NCI-H82 treated with DMSO at 0.1 percent for 48 hours (cell line): ENCODE measurements at regions not wholly inside any gene's neighbourhood (a gene's known extent, or its start where the extent isn't known, plus 50 kb on each side); places are given as distances from the start of the nearest gene placed in this dataset.

Experiments used
- DNase-seq: peaks from one replicate; lab custom pipeline; 2025; ENCODE audit not compliant: unreplicated experiment; lab: John Stamatoyannopoulos, UW

DNA sequence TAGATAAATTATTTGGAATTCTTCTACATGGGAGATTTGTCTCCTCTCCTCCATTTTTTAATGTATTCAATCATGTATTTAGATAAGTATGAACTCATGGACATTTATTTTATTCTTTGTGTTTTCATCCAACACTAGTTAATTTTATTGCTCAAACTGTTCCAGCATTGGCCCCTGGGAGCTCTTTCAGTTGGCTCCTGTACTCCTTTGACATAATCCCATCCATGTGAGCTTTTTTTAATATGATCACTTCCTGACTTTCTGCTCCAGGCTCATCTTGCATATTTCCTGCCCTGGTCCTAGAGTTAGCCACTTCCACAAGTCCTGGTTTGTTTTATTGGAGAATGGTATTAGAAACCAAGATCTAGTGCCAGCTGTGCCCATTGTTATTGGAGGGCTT lies 419.0 kb upstream of the CDH11 start:
- DNase-seq: no peak

DNA sequence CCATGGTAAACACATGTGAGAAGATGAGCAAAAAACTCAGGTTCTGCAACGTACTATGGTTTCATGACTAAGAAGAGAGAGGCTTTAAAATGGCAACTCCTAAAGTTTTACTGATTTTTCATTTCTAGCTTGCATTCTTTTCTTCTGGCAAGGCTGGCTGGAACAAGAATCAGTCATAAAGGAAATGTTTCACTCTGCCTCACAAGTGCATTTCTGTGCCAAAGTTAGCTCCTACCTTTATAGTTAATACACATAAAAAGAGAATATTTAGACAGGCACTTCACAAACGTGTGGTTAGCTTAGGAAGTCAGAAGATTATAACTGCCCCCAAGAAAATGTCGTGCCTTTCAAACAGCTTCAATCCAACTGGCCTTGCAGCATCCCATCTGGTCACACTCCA lies 417.1 kb upstream of the CDH11 start:
- no peak for DNase-seq

- no peak for DNase-seq
Observed at GRCh38 chr16:65537336-65537735, 415.5 kb upstream of the CDH11 start.

DNA sequence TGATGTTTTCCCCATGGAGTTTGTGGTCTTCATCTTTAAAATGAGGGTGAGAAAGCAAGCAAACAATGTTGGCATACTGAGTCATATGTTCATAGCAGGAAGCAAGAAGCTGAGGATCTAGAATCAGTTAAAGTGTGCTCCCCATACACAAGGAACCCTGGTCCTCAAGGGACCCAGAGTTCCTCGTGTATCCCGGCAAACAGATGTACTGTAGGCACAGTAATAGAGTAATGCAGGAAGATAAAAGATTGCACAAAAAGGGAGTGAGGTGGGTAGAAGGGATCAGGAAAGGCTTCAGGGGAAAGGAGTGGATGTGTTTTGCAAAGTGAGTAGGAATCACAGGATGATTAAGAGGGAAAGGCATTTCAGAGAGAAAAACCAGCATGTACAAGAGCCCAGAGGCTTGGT lies 412.3 kb upstream of the CDH11 start:
- DNase-seq: no peak

DNA sequence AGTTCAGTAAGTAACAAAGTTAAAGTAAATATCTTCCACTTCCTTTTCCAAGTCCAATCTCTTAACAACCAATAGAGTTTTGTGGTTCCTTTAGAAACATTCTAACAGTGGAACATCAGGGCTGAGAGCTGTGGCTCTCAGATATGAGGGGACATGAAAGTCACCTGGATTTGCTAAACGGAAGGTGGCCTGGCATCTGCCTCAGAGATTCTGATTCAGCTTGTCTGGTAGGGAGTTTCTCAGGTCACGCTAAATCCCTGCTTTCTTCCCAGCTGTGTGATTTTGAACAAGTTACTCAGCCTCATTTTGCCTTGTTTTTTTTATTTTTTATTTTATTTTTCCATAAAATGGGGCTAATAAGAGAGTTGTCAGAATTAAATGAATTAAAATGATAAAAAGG lies 411.0 kb upstream of the CDH11 start:
- DNase-seq: no peak

- no peak for DNase-seq
Observed at GRCh38 chr16:65532258-65532657, 410.4 kb upstream of the CDH11 start.

DNA sequence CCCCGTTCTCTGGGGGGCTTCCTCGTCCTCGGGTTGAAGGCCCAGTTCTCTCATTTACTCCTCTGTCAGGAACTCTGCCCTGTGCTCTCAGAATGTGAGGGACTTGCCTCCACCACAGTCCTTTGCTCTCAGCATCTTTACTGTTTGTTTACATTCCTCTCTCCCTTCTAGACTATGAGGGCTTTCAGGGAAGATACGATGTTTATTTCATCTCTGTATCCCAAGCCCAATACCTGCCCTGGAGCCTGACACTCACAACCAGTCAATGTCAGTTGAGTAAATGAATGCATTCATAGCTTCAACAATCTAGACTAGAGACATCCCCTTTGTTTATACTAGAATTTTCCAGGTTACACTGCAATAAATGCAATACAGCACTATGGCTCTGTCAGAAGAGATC lies 409.6 kb upstream of the CDH11 start:
- no peak for DNase-seq

GRCh38 chr16:65525707-65526106 lies 403.8 kb upstream of the CDH11 start:
- DNase-seq: no peak

- no peak for DNase-seq
Observed at GRCh38 chr16:65524997-65525396, 403.1 kb upstream of the CDH11 start.

DNA sequence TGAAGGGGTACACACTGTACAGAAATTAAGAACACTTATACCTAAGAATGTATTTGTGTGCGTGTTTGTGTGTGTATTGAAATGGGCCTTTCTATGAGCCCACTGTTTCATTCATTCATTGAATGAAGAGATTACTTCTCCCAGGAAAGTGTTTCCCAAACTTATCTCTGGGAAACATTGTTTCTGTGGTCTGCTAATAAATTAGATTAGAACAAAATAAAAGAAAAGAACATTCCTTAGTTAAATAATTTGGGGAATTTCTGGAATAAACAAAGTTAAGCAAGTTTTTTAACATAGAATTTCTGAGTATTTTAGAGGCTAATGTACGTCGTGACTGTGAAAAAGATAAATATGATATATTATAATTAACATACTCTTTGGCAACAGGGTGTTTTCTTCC lies 402.4 kb upstream of the CDH11 start:
- no peak for DNase-seq

- no peak for DNase-seq
Observed at GRCh38 chr16:65523283-65523944, 401.6 kb upstream of the CDH11 start.

DNA sequence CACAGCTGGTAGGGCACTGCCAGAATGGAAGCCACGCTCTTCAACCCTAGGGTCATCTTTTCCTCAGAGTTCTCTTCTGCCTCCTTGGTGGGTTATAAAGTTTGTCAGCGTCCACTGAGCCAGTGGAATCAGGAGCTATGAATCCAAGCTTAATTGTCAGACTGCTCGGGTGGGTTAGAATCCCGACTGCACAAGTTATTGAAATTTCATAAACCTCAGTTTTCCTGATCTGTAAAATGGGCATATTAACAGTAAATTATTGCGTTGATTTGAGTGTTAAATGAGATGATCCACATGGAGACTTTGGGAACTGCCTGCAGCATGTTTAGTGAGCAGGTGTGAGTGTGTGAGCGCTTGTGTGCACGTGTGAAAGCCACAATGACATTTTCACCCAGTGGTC lies 400.5 kb upstream of the CDH11 start:
- DNase-seq: no peak

DNA sequence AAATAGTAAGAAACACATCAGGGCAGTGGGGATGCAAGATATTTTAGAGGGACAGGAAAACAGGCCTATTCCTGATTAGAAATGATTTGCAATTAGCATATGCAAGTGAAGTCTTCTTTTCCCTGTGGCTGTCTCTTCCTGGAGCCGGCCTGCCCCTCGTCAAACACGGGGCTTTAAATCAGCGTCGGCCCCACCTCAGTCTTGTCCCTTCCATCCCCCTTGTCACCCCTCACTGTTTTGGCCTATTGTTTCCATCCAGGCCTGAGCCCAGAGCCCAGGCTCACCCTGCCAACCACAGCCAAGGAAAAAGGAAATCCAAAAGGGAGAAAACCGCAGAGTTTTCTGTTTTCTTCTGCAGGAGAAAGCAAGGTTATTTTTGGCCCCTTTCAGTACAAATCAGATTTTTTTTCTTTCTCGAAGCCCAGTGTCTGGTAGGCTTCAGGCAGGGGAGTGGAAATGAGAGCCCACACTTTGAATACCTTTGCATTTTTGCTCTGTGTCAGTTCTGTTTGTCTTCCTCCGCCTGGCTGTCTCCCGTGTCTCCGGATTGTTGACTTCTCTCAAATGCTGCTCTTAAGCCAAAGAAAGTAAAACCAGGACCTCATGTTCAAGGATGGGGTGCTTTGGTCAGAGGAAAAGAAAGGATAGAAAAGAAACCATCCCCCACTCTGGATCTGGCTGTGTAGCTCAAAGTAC lies 399.9 kb upstream of the CDH11 start:
- DNase-seq: no peak

- no peak for DNase-seq
Observed at GRCh38 chr16:65519402-65519801, 397.5 kb upstream of the CDH11 start.

- no peak for DNase-seq
Observed at GRCh38 chr16:65515193-65515592, 393.3 kb upstream of the CDH11 start.

DNA sequence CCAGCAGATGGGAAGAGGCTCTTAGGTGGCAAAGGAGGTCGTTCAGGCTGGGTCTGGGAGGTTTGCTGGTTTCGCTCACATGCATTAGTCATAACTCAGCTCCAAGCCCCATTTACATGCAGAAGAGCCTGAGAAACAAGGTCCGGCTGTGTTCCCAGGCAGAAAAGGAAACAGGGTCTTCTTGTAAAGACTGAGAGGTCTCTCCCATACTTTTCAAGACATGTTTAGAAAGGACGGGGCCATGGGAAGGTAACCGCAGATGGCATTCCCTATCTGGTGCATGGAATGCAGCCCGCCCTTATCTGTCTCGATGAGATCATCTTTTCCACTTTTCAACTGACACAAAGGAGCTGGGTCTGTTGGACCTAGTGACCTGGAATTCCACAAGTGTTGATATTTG lies 389.0 kb upstream of the CDH11 start:
- no peak for DNase-seq

DNA sequence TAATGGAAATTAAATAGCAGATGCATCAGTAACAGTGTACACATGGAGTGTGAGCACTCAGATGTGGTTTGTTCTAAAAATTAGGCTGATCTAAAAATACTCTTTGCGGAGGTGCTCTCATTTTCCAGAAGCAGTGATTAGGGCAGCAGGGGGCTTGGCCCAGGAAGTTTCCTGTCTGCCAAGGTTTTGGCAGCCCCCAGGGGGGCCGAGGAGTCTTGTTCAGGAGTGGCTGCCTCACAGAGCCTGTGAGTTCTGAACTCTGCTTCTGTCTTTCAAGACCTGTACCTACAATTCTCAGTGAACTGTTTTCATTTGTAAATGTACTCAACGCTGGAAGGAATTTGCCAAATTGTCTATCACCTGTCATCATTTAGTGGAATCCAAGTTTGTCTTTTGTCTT lies 388.4 kb upstream of the CDH11 start:
- no peak for DNase-seq

DNA sequence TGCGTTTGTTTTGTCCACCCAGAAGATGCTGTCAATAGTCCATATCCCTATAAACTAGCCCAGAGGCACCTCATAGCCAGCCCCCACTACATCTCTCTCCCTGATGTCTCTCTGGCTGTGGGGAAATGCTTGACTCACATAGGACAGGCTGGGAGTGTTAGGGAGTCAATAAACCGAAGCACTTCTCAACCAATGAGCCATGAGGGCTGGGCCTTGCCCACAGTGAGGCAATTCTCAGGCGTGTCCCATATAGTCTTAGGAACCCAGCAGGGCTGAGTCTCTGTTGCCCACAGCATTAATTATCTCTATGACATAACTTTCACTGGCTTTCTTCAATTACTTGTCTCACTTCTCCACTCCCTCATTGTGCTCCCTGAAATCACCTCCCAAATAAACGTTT lies 387.3 kb upstream of the CDH11 start:
- DNase-seq: no peak

DNA sequence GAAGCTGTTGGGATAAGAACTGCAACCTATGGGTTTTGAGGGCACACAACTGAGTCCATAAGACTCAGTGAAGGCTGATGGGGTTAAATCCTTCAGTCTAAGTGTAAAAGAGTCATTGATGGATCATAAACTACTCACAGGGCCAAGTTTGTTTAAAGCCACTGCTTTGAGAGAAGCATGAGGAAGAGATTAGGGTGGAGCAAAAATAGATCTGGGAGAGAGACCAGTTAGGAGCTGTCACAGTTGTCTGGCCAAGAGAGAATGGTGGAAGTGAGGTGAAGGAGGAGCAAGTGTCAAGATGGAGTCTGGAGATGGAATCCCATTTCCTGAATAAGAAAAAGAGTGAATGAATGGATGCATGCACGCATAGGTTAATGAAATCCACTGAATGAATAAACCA lies 379.1 kb upstream of the CDH11 start:
- DNase-seq: no peak

DNA sequence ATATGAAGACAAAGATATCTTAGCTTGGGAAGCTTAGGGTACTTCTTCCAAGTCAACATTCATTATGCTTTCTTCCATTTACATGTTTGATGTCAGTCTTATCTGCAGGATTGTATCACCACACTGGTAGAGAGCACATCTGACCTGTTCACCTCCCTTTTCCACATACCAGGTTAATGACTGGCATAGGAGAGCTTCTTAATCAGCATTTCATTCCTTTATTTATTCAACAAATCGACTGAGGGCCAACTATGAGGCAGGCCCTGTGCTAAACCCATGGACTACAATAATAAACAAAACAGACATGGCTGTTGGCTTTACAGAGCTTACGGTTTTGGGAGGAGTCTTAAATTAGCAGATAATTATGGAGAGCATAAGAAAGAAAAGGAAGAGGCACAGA lies 378.1 kb upstream of the CDH11 start:
- DNase-seq: no peak

DNA sequence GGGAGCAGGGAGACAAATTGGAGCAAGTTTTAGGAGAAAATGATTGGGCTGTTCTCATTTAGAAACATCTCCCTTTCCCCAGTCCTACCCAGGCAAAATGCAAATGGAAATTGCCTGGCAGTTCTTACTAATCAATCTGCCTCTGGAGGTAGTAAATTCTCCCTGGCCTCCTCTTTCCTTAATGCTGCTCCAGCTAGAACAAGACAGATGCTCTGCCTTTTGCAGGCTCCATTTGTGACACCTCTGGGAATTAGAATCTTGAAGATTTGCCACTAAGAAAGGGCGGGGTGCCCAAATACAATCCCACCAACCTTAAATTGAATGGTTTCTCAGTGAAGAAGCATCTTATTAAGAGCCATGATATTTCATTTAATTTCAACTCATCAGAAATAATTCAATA lies 377.7 kb upstream of the CDH11 start:
- no peak for DNase-seq

GRCh38 chr16:65497571-65497970 lies 375.7 kb upstream of the CDH11 start:
- no peak for DNase-seq

- DNase-seq: no peak
Observed at GRCh38 chr16:65495106-65495505, 373.2 kb upstream of the CDH11 start.
